ENCODE measurements at regions not wholly inside any gene's neighbourhood (a gene's known extent, or its start where the extent isn't known, plus 50 kb on each side); places are given as distances from the start of the nearest gene placed in this dataset.

DNA sequence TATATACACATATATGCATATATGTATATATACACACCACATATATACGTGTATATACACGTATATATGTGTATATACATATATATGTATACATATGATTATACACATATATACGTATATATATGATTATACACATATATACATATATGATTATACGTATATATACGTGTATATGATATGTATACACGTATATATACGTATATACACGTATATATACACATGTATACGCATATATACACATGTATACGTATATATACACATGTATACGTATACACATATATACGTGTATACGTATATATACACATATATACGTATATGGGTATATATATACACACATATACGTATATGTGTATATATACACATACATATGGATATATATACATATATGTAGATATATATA lies 62.1 kb upstream of the HMGXB4 start:
- Histone ChIP-seq H3K36me3 (replicated peaks) (no peaks in the 10 kb centered on the region), H3K27me3 (ENCODE audit: low read depth) (0 out of 2 replicates have a peak, but pooled peaks cover 3% of the 10 kb centered on the region), H3K4me1 (no peaks in the 10 kb centered on the region), H3K9me3 (no peaks in the 10 kb centered on the region), H3K4me3 (no peak overlapping the region)
- no peak for DNase-seq (ENCODE audit: low spot score in 2 of 2)
- in situ Hi-C loops (cut with MboI; ENCODE audit: low sequenced_read_pairs): no loop called here

DNA sequence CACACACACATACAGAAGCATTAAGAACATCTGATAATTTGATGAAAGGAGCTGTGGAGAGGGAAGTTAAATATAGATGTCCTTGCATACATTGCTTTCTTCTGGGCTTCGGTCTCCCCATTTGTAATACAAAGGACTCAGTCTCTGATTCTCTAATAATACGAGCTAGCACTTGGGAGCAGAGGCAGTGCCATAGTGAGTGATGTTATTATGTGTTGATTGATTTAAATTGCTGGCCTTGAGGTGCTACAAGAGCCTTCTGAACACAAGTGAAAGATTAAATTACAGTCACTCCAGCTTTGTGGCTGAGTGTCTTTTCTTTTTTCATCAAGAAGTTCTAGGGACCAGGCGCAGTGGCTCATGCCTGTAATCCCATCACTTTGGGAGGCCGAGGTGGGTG lies 61.5 kb upstream of the HMGXB4 start:
- 0 out of 2 replicates have a peak, but pooled peaks cover 3% of the 10 kb centered on the region for H3K27me3 ChIP-seq (ENCODE audit: low read depth)
- DNase-seq (ENCODE audit: low spot score in 2 of 2): no peak
- H3K4me3 ChIP-seq: no peak overlapping the region
- no peaks in the 10 kb centered on the region for H3K4me1 ChIP-seq
- no peaks in the 10 kb centered on the region for H3K9me3 ChIP-seq
- H3K36me3 ChIP-seq (replicated peaks): no peaks in the 10 kb centered on the region
- in situ Hi-C loops (cut with MboI; ENCODE audit: low sequenced_read_pairs): no loop called here

DNA sequence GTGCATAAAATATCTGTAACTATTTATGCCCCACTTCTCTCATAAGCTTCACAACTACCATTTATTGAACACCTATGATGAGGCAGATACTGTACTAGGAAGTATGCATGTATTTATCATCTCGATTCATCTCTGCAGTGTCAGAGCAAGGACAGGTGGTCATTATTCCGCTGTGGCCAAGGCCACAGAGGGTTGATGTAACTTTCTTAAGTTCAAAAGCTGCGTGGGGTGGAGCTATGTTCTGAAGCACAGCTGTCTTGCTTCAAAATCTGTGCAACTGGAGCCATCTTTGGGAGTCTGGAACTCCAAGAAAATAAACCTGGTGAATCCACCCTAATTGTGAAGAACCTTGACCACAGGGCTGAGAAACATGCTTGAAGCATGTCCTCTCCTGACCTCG lies 60.2 kb upstream of the HMGXB4 start:
- Histone ChIP-seq H3K36me3 (replicated peaks) (no peaks in the 10 kb centered on the region), H3K4me1 (no peaks in the 10 kb centered on the region), H3K27me3 (ENCODE audit: low read depth) (0 out of 2 replicates have a peak, but pooled peaks cover 6% of the 10 kb centered on the region), H3K9me3 (no peaks in the 10 kb centered on the region), H3K4me3 (no peak overlapping the region)
- in situ Hi-C loops (cut with MboI; ENCODE audit: low sequenced_read_pairs): no loop called here
- DNase-seq (ENCODE audit: low spot score in 2 of 2): no peak

DNA sequence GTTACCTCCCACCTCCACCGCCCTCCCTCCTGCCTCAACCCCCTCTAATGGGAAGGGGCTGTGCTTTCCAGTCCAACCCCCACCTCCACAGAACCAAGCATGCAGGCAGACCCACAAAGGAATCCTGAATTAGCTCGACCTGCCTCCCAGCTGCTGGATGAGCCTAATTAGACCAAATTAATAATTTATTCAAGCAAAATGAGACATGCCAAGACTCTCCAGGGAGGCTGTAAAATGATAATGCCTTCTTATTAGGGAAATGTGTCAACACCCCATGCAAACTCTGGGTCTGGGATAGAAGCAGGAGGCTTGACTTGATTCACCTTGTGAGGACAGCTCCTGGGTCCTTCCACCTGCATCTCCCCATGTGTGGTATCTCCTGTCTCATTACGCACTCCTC lies 59.4 kb upstream of the HMGXB4 start:
- in situ Hi-C loops (cut with MboI; ENCODE audit: low sequenced_read_pairs): no loop called here
- H3K27me3 ChIP-seq (ENCODE audit: low read depth): 0 out of 2 replicates have a peak, but pooled peaks cover 6% of the 10 kb centered on the region
- no peaks in the 10 kb centered on the region for H3K36me3 ChIP-seq (replicated peaks)
- H3K4me3 ChIP-seq: no peak overlapping the region
- DNase-seq (ENCODE audit: low spot score in 2 of 2): no peak
- H3K9me3 ChIP-seq: no peaks in the 10 kb centered on the region
- no peaks in the 10 kb centered on the region for H3K4me1 ChIP-seq

DNA sequence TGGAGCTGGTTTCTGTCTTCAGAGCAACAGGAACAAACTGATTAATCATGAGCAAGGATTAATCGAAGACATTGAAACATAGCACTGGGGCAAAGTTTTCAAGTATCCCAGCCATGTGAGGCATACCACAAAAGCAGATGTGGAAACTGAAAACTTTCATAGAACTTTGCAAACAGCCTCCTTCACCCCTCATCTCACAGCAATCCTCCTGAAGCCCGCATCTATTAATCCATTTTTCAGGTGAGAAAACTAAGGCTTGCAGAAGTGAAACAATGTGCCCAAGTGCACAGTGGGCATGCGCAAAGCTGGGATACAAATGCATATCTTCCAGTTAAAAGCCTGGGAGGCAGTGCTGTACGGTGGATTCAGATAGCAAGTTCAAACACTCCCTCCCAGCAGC lies 58.6 kb upstream of the HMGXB4 start:
- in situ Hi-C loops (cut with MboI; ENCODE audit: low sequenced_read_pairs): no loop called here
- H3K9me3 ChIP-seq: no peaks in the 10 kb centered on the region
- no peaks in the 10 kb centered on the region for H3K4me1 ChIP-seq
- 0 out of 2 replicates have a peak, but pooled peaks cover 6% of the 10 kb centered on the region for H3K27me3 ChIP-seq (ENCODE audit: low read depth)
- no peak overlapping the region for H3K4me3 ChIP-seq
- DNase-seq (ENCODE audit: low spot score in 2 of 2): no peak
- H3K36me3 ChIP-seq (replicated peaks): no peaks in the 10 kb centered on the region

DNA sequence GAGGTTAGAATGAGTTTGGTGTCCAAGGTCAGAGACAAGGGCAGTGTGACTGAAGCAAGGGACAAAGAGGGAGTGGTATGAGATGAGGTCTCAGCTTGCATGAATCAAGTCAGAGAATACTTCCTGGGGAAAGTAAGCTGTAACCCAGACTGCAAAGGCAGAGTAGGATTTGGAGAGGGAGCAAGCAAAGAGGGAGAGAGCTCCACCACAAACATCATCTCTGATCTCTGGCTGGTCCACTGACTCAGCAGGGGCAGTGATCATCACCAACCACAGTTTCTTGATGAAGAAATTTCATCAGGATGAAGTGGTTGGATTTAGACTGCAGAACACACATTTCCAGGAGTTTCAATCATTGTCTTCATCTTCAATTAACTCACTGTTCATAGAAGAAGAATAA lies 54.9 kb upstream of the HMGXB4 start:
- 0 out of 2 replicates have a peak, but pooled peaks cover 5% of the 10 kb centered on the region for H3K27me3 ChIP-seq (ENCODE audit: low read depth)
- no peak for DNase-seq (ENCODE audit: low spot score in 2 of 2)
- in situ Hi-C loops (cut with MboI; ENCODE audit: low sequenced_read_pairs): no loop called here
- no peaks in the 10 kb centered on the region for H3K9me3 ChIP-seq
- H3K4me3 ChIP-seq: no peak overlapping the region
- H3K4me1 ChIP-seq: no peaks in the 10 kb centered on the region
- no peaks in the 10 kb centered on the region for H3K36me3 ChIP-seq (replicated peaks)

DNA sequence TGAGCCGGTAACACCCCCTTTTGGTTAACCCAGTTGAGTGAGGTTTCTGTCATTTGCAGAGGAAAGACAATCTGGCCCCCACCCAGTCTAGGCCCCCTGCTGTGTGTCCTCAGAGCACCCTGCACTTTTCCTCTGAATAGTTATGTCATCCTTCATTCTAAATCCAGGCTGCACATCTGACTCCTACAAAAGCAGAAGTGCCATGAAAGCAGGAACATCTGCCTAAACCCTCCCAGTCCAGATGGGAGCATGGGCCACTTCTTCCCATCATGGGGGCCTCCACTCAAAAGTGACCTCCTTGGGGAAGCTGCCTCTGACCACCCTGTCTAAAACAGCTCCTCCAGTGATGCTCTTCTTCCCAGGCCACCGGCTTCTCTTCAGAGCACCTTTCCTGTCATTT lies 53.7 kb upstream of the HMGXB4 start:
- H3K4me1 ChIP-seq: no peaks in the 10 kb centered on the region
- DNase-seq (ENCODE audit: low spot score in 2 of 2): no peak
- H3K27me3 ChIP-seq (ENCODE audit: low read depth): 0 out of 2 replicates have a peak, but pooled peaks cover 5% of the 10 kb centered on the region
- no peaks in the 10 kb centered on the region for H3K9me3 ChIP-seq
- no peak overlapping the region for H3K4me3 ChIP-seq
- in situ Hi-C loops (cut with MboI; ENCODE audit: low sequenced_read_pairs): no loop called here
- no peaks in the 10 kb centered on the region for H3K36me3 ChIP-seq (replicated peaks)

DNA sequence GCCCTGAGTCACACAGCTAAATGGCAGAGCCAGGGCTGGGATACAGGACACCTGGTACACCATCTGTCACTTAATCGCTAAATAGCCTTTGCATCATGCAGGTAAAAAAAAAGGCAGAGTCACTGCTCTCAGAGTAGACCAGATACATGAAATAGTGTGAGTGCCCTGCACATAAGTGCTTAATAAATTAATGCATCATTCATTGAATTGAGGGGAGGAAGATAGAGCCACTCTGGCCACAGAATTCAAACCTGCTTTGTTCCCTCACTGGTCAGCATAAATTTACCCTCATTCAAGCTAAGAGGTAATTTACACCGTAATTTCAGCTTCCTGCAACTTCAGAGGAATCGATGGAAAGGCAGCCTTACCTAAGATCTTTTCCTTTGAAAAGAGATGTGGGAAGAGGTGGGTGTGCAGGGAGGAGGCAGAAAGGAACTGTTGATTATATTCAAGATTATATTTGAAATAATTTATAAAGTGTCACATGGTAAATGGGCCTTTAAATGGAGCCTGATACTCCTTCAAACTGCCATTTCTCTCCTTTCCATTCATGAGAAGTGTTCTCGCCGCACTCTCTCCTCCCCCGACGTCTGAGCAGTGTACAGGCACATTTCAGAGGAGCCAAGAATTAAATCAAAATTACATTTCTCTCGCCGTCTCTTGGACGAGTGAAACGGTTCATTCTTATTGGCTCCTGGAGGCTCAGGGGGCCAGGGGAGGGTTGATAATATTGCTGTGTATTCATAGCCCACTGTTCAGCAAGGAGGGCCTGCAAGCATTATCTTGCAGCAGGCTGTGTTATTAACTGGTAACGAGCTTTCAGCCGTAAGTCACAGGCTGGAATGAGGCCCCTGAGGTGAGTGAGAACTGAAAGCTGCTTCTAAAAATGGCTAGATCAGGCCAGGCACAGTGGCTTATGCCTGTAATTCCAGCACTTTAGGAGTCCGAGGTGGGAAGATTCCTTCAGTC lies 52.2 kb upstream of the HMGXB4 start:
- no peaks in the 10 kb centered on the region for H3K4me1 ChIP-seq
- H3K4me3 ChIP-seq: no peak overlapping the region
- no peaks in the 10 kb centered on the region for H3K9me3 ChIP-seq
- DNase-seq (ENCODE audit: low spot score in 2 of 2): no peak
- no peaks in the 10 kb centered on the region for H3K36me3 ChIP-seq (replicated peaks)
- H3K27me3 ChIP-seq (ENCODE audit: low read depth): 0 out of 2 replicates have a peak, but pooled peaks cover 7% of the 10 kb centered on the region
- in situ Hi-C loops (cut with MboI; ENCODE audit: low sequenced_read_pairs): no loop called here

DNA sequence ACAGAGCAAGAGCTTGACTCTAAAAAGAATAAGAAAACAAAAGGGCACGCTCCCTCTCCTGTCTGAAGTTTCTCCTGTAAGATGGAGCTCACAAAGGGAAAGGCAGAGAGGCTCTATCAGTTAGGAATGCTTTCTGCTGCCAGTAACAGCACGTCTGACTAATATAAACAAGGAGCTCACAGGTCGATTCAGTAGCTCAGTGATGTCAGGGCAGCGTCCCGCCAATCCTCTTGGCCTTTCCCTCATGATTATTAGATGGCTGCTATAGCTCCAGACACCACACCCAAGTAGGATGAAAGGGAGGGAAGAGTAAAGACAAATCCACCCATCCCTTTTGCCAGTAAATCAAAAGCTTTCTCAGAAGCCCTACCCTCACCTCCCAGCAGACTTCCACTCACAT lies 51.3 kb upstream of the HMGXB4 start:
- no peak for DNase-seq (ENCODE audit: low spot score in 2 of 2)
- Histone ChIP-seq H3K27me3 (ENCODE audit: low read depth) (0 out of 2 replicates have a peak, but pooled peaks cover 7% of the 10 kb centered on the region), H3K4me3 (no peak overlapping the region), H3K36me3 (replicated peaks) (no peaks in the 10 kb centered on the region), H3K4me1 (no peaks in the 10 kb centered on the region), H3K9me3 (no peaks in the 10 kb centered on the region)
- in situ Hi-C loops (cut with MboI; ENCODE audit: low sequenced_read_pairs): no loop called here

DNA sequence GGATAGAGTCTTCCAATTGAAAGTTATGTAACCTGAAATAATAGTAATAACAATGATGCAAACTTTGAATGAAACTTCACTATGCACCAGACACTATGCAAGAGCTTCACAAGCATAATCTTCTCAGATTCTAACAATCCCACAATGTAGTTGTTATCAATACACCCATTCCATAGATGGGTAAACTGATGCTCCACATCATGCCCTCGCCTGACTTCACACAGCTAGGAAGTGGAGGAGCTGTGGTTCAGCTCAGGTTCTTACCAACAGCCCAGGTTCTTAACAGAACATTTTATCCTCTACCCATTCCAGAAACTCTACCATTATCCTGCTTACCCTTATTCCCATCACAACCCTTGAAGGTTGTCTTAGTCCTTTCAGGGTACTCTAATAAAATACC lies 50.4 kb upstream of the HMGXB4 start:
- Histone ChIP-seq H3K9me3 (no peaks in the 10 kb centered on the region), H3K27me3 (ENCODE audit: low read depth) (0 out of 2 replicates have a peak, but pooled peaks cover 4% of the 10 kb centered on the region), H3K36me3 (replicated peaks) (no peaks in the 10 kb centered on the region), H3K4me3 (no peak overlapping the region), H3K4me1 (no peaks in the 10 kb centered on the region)
- in situ Hi-C loops (cut with MboI; ENCODE audit: low sequenced_read_pairs): no loop called here
- no peak for DNase-seq (ENCODE audit: low spot score in 2 of 2)

Data from HAP-1 (cell line).